Breast epithelium (tissue), 3 donors: ENCODE measurements at regions not wholly inside any gene's neighbourhood (a gene's known extent, or its start where the extent isn't known, plus 50 kb on each side); places are given as distances from the start of the nearest gene placed in this dataset.

Source experiments
- CTCF ChIP-seq, 3 donors: fragments of 450-650 bp; IDR thresholded peaks; one replicate each; pipeline ENCODE4 v1.5.1; 2016 to 2017; ENCODE audit warnings: antibody characterized with exemption in 3 of 3, mild to moderate bottlenecking in 3 of 3, moderate library complexity in 3 of 3
- POLR2A ChIP-seq: fragments of 450-650 bp; IDR thresholded peaks from one replicate; pipeline ENCODE4 v1.6.1; 2016; ENCODE audit warnings: antibody characterized with exemption, mild to moderate bottlenecking, moderate library complexity
- POLR2AphosphoS5 ChIP-seq, 3 donors: sonication (generic); formaldehyde crosslinking; IDR thresholded peaks; one replicate each; pipeline ENCODE4 v1.6.1; 2017; ENCODE audit warnings: antibody characterized with exemption in 3 of 3

DNA sequence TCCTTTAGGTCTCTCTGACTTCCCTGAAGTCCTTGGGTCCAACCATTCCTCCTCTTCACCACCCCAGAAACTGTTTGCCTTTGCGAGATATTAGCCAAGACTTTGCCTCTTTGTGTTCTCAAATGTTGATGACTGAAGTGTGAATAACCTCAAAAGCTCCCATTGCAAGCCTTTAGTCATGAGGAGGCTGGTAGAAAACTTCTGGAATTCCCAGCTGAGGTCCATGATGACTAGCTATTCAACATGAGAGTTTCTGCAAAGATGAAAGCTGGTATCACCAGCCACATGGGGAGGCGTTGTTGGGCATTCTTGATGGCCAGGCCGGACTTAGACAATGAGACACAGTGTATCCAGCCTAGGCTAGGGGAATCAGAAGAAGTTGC, 111.7 kb downstream of the TBX5 start:
- TF ChIP-seq CTCF (IDR thresholded peaks at IDR 0.05) (no peak), POLR2AphosphoS5 (IDR thresholded peaks at IDR 0.05) (no peak), POLR2A (no peak)
